ENCODE measurements at regions not wholly inside any gene's neighbourhood (a gene's known extent, or its start where the extent isn't known, plus 50 kb on each side); places are given as distances from the start of the nearest gene placed in this dataset.
"Not testable (repeated sequence)": the region's sequence is repeated elsewhere in the genome, so short reads cannot be mapped to it uniquely, and the experiment has no call there.

DNA sequence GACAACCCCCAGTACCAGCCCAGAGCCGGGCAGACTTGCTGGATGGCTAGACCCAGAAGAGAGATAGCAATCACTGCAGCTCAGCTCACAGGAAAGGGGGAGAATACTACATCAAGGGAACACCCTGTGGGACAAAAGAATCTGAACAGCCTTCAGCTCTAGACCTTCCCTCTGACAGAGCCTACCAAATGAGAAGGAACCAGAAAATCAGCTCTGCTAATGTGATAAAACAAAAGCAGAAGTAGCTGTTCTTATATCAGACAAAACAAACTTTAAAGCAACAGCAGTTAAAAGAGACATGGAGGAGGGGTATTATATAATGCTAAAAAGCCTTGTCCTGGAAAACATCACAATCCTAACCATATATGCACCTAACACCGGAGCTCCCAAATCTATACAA, 283.3 kb downstream of the KLF13 start:
- TF ChIP-seq, protein P1, sequence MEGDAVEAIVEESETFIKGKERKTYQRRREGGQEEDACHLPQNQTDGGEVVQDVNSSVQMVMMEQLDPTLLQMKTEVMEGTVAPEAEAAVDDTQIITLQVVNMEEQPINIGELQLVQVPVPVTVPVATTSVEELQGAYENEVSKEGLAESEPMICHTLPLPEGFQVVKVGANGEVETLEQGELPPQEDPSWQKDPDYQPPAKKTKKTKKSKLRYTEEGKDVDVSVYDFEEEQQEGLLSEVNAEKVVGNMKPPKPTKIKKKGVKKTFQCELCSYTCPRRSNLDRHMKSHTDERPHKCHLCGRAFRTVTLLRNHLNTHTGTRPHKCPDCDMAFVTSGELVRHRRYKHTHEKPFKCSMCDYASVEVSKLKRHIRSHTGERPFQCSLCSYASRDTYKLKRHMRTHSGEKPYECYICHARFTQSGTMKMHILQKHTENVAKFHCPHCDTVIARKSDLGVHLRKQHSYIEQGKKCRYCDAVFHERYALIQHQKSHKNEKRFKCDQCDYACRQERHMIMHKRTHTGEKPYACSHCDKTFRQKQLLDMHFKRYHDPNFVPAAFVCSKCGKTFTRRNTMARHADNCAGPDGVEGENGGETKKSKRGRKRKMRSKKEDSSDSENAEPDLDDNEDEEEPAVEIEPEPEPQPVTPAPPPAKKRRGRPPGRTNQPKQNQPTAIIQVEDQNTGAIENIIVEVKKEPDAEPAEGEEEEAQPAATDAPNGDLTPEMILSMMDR (conservative IDR thresholded peaks at IDR 0.05) = no peak
- no peak overlapping the region for H3K27ac ChIP-seq

- TF ChIP-seq, protein P1 (conservative IDR thresholded peaks at IDR 0.05) = no peak
- H3K27ac ChIP-seq = no peak overlapping the region
These were observed 289.2 kb downstream of the KLF13 start for GRCh38 chr15:31615643-31616415.

GRCh38 chr15:31623297-31623696, 296.7 kb downstream of the KLF13 start:
- H3K27ac ChIP-seq = not testable (repeated sequence)

DNA sequence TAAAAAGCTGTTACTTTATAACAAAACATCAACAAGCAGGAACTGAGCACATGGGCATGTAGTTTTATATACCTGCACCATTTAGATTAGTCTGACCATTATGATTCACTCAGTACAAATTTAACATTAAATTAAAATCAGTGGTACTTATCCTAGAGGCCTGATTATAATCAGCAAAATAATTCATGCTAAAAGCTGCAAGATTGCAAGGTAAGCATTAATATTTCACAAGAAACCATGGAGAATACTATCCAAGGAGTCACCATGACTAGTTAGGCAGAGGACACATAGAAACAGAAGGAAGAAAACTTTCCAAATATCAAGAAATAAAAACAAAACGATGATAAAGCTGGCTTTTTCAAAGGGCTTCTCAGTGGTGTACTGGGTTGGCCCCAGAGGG, 297.5 kb downstream of the KLF13 start:
- H3K27ac ChIP-seq = not testable (repeated sequence)

DNA sequence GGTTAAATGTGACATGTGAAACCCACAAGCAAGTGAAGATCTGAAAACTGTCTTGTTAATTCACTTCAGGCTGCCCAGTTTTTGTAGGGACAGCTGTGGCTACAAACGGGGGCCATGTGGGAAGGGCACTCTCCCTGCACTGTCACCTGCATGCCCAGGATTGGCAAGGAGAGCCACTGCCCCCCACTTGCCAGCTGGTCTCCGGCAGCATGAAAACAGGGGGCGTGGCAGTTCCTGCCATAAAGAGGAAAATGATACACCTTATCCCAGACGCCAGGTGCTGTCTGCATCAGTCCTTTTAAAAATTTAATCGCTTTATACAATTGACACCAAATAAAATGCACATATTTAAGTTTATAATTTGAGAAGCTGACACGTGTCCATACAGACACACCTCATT, 309.1 kb downstream of the KLF13 start:
- not testable (repeated sequence) for H3K27ac ChIP-seq

GRCh38 chr15:31636911-31637310, 310.3 kb downstream of the KLF13 start:
- H3K27ac ChIP-seq = not testable (repeated sequence)

GRCh38 chr15:31643955-31644354, 317.3 kb downstream of the KLF13 start:
- not testable (repeated sequence) for H3K27ac ChIP-seq

GRCh38 chr15:31644761-31645160, 318.1 kb downstream of the KLF13 start:
- not testable (repeated sequence) for H3K27ac ChIP-seq

GRCh38 chr15:31647337-31647826, 320.7 kb downstream of the KLF13 start:
- H3K27ac ChIP-seq = not testable (repeated sequence)

DNA sequence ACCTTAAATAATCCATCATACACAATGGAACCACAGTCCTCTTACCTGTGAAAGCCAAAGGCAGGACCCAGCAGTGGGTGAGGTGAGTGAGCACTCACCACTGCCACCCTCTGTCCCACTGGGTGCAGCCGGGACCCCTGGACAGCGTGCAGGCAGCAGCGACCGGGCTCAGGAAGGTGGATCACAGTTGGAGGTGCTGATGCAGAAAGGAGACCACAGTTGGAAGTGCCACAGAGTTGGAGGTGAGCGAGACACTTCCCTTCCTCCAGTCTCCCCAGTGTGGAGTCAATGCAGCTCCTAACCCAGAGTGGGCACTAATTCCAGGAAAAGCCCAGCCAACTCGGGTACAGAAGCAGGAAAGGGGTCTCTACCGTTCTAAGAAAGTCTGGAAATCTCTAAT, 323.0 kb downstream of the KLF13 start:
- H3K27ac ChIP-seq = not testable (repeated sequence)

DNA sequence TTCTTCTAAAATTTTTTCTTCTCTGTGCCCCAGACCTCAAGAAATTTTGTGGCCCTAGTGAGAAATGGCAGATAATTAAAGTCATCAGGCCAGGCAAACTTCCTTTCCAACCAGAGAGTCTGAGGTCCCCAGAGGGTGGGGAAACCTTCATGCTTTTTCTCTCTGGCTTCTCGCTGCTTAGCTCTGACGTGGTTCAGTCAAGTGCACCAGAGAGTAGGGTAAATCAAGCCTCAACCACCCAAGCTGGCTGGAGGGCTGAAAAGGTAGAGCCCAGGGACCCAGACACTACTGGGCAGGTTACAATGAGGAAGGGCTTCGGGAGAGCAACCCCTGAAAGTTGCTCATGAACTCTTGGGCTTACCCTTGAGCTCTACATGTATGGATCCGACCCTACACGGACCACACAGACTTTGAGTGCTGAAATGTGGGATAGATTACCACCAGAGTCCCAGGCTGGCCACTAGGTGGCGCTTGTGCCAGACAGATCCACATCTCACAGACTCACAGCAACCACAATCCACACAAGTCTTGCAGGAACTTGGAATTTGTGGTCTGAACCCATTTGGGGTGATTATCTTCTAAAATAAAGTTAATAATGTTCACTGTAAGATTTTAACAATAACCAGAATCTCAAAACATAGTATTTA, 323.5 kb downstream of the KLF13 start:
- H3K27ac ChIP-seq = not testable (repeated sequence)

GRCh38 chr15:31656915-31657314, 330.3 kb downstream of the KLF13 start:
- not testable (repeated sequence) for H3K27ac ChIP-seq

- H3K27ac ChIP-seq = no peak overlapping the region
- TF ChIP-seq, protein P1 (conservative IDR thresholded peaks at IDR 0.05) = no peak
These were observed 334.2 kb downstream of the KLF13 start for GRCh38 chr15:31660816-31661215.

GRCh38 chr15:31665732-31666131, 339.1 kb downstream of the KLF13 start:
- H3K27ac ChIP-seq = not testable (repeated sequence)

GRCh38 chr15:31669158-31669908, 342.7 kb downstream of the KLF13 start:
- not testable (repeated sequence) for H3K27ac ChIP-seq

DNA sequence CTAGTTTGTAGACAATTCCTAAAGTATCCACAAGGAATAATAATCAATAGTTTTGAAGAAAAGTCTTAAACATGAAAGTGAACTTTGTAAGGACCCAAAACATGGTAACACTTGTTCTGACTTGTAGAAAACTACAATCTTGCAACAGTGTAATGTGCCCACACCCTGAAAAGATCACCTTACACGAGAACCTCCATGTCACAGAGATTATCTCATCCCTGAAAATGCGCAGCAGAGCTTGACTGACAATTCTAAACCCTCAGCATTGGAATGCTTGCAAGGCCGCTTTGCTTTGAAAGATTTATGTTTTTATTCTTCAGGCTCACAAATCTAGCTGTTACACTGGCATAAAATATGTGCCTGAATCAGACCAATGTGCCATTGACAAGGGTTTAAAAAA, 346.6 kb downstream of the KLF13 start:
- not testable (repeated sequence) for H3K27ac ChIP-seq

DNA sequence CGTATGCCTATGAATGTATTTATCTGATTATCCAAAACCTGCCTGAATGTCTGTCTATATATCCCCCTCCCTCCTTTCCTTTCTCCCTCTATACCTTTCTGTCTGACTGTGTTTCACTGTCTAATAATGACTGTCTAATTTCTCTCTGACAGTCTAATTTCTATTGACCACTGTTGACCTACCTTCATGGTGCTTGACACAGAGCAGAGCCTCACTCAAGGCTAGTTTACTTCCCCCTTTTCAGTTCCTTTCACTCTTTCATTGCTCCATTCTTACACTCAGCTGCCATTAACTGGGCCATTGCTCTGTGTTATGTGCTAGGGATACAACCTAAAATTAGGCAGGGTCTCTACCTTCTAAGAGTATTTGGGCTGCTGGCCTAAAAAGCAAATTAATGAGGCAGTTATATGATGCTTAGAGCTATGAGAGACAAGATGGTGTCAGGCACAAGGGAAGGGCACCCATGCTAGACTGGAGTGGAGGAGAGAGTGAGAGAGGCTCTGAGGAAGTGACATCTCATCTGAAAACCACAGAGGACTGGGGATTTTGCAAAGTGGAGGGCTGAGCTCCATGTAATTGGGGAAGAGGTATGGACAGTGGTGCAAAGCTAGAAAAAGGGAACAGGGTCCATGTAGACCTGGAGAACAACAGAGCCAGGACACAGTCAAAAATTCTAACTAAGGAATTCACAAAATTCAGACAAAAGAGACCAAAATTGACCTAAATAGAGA, 348.6 kb upstream of the CHRNA7 start:
- not testable (repeated sequence) for H3K27ac ChIP-seq
